ENCODE measurements at regions not wholly inside any gene's neighbourhood (a gene's known extent, or its start where the extent isn't known, plus 50 kb on each side); places are given as distances from the start of the nearest gene placed in this dataset.

DNA sequence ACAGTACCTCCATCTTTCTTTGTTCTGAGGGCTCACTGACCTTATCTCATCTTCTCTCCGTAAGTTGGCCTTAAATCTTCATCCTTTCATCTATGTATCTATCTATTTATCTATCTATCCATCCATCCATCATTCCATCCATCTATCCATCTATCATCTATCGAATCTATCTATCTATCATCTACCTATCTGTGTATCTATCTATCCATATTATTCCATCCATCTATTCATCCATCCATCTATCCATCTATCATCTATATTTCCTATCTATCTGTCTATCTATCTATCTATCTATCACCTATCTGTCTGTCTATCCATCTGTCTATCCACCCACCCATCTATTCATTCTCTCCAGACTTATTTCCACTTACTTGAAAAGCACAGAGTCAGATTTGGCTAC lies 147.3 kb upstream of the PMEPA1 start:
- TF ChIP-seq, protein P1, sequence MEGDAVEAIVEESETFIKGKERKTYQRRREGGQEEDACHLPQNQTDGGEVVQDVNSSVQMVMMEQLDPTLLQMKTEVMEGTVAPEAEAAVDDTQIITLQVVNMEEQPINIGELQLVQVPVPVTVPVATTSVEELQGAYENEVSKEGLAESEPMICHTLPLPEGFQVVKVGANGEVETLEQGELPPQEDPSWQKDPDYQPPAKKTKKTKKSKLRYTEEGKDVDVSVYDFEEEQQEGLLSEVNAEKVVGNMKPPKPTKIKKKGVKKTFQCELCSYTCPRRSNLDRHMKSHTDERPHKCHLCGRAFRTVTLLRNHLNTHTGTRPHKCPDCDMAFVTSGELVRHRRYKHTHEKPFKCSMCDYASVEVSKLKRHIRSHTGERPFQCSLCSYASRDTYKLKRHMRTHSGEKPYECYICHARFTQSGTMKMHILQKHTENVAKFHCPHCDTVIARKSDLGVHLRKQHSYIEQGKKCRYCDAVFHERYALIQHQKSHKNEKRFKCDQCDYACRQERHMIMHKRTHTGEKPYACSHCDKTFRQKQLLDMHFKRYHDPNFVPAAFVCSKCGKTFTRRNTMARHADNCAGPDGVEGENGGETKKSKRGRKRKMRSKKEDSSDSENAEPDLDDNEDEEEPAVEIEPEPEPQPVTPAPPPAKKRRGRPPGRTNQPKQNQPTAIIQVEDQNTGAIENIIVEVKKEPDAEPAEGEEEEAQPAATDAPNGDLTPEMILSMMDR (IDR thresholded peaks at IDR 0.05): no peak
- no peak for TF ChIP-seq POLR2A (IDR thresholded peaks at IDR 0.05)

All from uterus (tissue), 2 donors.